Mesothelial cell of epicardium (in vitro differentiated cells): ENCODE measurements at regions not wholly inside any gene's neighbourhood (a gene's known extent, or its start where the extent isn't known, plus 50 kb on each side); places are given as distances from the start of the nearest gene placed in this dataset.

Experiments
- DNase-seq, 2 experiments: peaks; one replicate each; pipeline ENCODE4 v3.0.0; 2021; ENCODE audit warnings: low spot score in 2 of 2; ENCODE audit not compliant: unreplicated experiment in 2 of 2
- H3K27ac Mint-ChIP-seq: 2 replicates; pipeline ENCODE4 v1.8.0; 2021; ENCODE audit warnings: mixed read lengths
- H3K27me3 Mint-ChIP-seq: 2 replicates; pipeline ENCODE4 v1.8.0; 2021; ENCODE audit warnings: low read depth, mixed read lengths
- H3K36me3 Mint-ChIP-seq: 2 replicates; pipeline ENCODE4 v1.8.0; 2021; ENCODE audit warnings: mixed read lengths
- H3K4me1 Mint-ChIP-seq: 2 replicates; pipeline ENCODE4 v1.8.0; 2021; ENCODE audit warnings: mixed read lengths
- H3K4me3 Mint-ChIP-seq: 2 replicates; pipeline ENCODE4 v1.8.0; 2021; ENCODE audit warnings: mild to moderate bottlenecking, moderate library complexity, mixed read lengths
- H3K9me3 Mint-ChIP-seq: 2 replicates; pipeline ENCODE4 v1.8.0; 2021; ENCODE audit warnings: mixed read lengths
- TF ChIP-seq, protein P1 (sequence below): fragments of 200-600 bp; sonication (generic); IDR thresholded peaks from one replicate; pipeline ENCODE4 v1.5.0; 2021; ENCODE audit warnings: antibody characterized with exemption; ENCODE audit not compliant: unreplicated experiment

DNA sequence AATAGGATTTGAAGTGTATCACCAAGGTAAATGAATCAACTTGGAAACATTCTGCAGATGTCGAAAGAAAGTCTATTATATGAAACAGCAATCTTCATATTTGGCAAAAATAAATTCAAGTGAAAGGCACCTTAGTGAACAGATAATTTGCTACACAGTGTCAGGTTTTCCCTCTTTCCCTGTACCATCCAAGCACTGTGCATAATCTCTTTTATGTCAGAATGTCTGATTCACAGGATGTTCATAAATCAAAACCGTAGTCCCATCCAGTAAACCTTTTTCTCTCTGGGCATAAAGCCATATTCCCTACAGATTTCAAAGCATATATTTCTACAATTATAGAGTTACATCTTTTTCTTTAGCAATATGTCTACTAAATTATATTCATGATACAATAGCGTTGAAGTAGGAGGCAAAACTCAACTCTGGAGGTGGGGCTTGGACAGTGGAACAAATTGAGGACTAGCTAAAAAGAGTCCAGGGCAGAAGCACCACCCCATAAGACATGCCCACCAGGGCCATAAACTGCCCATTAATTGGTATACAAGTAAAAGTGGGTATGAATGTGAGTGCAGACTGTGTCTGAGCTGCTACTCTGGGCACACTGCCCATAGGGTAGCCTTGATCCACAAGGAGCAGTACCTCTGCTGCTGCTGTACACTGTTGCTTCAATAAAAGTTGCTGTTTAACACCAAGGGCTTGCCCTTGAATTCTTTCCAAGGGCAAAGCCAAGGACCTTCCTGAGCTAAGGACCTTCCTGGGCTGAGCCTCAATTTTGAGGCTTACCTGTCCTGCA lies 72.1 kb upstream of the MYCBP2 start:
- Mint-ChIP-seq H3K27me3 (peaks cover 5% of the 10 kb centered on the region), H3K4me1 (peaks cover 4% of the 10 kb centered on the region), H3K9me3 (peaks cover 6% of the 10 kb centered on the region), H3K36me3 (no peaks in the 10 kb centered on the region), H3K27ac (no peak overlapping the region), H3K4me3 (no peak overlapping the region)
- TF ChIP-seq, protein P1, sequence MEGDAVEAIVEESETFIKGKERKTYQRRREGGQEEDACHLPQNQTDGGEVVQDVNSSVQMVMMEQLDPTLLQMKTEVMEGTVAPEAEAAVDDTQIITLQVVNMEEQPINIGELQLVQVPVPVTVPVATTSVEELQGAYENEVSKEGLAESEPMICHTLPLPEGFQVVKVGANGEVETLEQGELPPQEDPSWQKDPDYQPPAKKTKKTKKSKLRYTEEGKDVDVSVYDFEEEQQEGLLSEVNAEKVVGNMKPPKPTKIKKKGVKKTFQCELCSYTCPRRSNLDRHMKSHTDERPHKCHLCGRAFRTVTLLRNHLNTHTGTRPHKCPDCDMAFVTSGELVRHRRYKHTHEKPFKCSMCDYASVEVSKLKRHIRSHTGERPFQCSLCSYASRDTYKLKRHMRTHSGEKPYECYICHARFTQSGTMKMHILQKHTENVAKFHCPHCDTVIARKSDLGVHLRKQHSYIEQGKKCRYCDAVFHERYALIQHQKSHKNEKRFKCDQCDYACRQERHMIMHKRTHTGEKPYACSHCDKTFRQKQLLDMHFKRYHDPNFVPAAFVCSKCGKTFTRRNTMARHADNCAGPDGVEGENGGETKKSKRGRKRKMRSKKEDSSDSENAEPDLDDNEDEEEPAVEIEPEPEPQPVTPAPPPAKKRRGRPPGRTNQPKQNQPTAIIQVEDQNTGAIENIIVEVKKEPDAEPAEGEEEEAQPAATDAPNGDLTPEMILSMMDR: no peak
- no peak for DNase-seq

DNA sequence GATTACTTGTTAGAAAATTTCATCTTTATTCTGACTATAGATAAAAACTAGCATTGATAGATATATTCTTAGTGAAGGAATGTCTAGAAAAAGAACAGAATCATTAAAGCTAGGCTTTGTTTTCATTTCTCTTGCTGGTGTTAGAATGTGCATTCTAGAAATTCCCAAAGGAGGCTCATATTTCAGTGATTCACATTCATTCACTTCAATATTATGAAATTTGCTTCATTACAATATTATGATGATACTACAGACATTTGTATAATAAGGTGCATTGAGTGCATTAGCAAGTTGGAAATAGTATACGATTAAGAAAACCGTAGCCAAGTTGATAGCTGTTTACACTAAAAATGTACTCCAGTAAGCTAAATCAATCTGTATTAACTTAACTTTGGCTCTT lies 70.7 kb upstream of the MYCBP2 start:
- Mint-ChIP-seq H3K4me1 (peaks cover 4% of the 10 kb centered on the region), H3K27ac (no peak overlapping the region), H3K27me3 (peaks cover 7% of the 10 kb centered on the region), H3K36me3 (no peaks in the 10 kb centered on the region), H3K9me3 (peaks cover 6% of the 10 kb centered on the region), H3K4me3 (no peak overlapping the region)
- no peak for DNase-seq
- TF ChIP-seq, protein P1: no peak

DNA sequence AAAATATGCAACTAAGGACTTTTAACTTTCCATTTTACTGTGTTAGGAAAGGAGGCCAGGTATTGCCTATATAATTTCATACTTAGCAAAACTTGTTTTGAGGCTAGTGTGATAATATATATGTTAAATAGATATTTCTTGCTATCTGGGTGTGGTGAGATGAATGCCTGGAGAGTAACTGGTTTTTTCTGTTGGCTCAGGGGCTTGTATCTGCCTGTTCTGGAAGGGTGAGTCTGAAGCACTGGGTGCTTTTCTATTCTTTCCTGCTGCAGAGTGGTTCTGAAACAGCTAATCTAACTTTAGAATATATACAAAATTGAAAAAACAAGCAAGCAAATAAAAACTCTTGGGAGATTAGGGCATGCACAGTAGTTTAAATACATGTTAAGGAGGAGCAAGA lies 64.6 kb upstream of the MYCBP2 start:
- Mint-ChIP-seq H3K4me3 (no peak overlapping the region), H3K27me3 (peaks cover 15% of the 10 kb centered on the region), H3K9me3 (no peaks in the 10 kb centered on the region), H3K4me1 (peaks cover 6% of the 10 kb centered on the region), H3K36me3 (no peaks in the 10 kb centered on the region), H3K27ac (no peak overlapping the region)
- TF ChIP-seq, protein P1: no peak
- no peak for DNase-seq

DNA sequence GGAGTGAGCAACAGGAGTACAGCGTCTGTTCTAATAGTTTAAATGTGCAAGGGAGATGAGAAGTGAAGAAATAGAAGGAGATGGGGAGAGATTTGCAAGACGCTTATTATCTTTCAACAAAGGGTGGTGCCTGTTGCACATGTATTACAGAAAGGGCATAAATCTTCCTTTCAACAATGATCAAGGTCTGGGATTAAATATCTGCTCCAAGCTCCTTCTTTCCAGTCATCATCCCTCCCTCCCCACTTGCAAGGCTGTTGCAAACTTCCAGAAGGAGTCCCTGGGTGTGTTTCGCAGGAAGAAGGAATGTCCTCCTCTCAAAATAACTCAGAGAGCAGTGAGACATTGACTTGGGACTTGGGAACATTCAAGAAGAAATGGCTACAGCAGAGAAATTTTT lies 63.5 kb upstream of the MYCBP2 start:
- peaks cover 6% of the 10 kb centered on the region for H3K4me1 Mint-ChIP-seq
- no peaks in the 10 kb centered on the region for H3K36me3 Mint-ChIP-seq
- no peak overlapping the region for H3K27ac Mint-ChIP-seq
- H3K4me3 Mint-ChIP-seq: no peak overlapping the region
- no peak for DNase-seq
- TF ChIP-seq, protein P1: no peak
- H3K9me3 Mint-ChIP-seq: peaks cover 6% of the 10 kb centered on the region
- peaks cover 15% of the 10 kb centered on the region for H3K27me3 Mint-ChIP-seq

DNA sequence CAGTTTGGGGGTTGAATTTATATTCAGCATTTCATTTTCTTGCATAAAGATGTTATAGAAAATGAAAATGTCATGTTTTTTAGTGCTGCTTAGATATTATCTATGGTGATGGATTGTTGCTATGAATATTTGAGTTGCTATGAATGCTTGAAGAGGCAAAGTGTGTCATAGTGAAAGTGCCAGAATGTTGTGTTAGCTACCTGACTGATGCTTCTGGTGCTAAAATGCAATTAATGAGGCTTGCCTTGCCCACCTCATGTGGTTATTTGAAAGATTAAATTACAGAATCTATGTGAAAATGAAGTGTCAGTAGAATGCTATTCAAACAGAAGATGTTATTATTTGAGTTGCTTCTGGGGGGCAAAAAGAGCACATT lies 62.7 kb upstream of the MYCBP2 start:
- Mint-ChIP-seq H3K27ac (no peak overlapping the region), H3K27me3 (peaks cover 15% of the 10 kb centered on the region), H3K4me1 (peaks cover 6% of the 10 kb centered on the region)

More for the DNA sequence above, 62.7 kb upstream of the MYCBP2 start:
- Mint-ChIP-seq H3K9me3 (peaks cover 9% of the 10 kb centered on the region), H3K4me3 (no peak overlapping the region), H3K36me3 (no peaks in the 10 kb centered on the region)
- DNase-seq: no peak
- TF ChIP-seq, protein P1: no peak
